ENCODE measurements at regions not wholly inside any gene's neighbourhood (a gene's known extent, or its start where the extent isn't known, plus 50 kb on each side); places are given as distances from the start of the nearest gene placed in this dataset.

- Mint-ChIP-seq H3K4me3 (no peak overlapping the region), H3K27ac (no peak overlapping the region), H3K9me3 (peaks cover 0 to 22% (median 5%) of the 10 kb centered on the region in 7 donors), H3K4me1 (no peaks in the 10 kb centered on the region), H3K36me3 (no peaks in the 10 kb centered on the region), H3K27me3 (peaks cover 0 to 3% (median 0%) of the 10 kb centered on the region in 3 donors)
- DNase-seq (no peak), ATAC-seq (ENCODE audit: low read depth in 2 of 2) (no peak)
Observed at GRCh38 chr10:111968647-111969046, 214.9 kb downstream of the GPAM start.

DNA sequence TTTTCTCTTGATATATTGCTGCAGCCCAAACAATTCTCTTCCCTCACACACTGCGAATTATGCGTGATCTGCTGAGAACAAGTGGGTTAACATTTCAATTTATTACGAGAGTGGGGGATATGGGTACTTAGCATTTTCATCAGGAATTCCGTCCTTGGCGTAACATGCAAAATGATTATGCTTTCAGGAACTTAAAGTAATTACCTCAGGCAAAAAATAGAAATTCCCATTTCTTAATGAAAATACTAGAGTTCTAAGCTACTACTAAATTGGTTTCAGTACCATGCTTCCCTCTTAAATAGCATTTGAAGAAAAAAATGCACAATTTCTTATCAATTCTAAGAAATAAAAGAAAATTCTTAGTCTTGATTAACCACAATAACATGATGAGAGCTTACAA, 213.5 kb downstream of the GPAM start:
- Mint-ChIP-seq H3K36me3 (no peaks in the 10 kb centered on the region), H3K4me3 (no peak overlapping the region), H3K9me3 (peaks cover 0 to 13% (median 4%) of the 10 kb centered on the region in 7 donors), H3K4me1 (no peaks in the 10 kb centered on the region), H3K27me3 (peaks cover 0 to 3% (median 0%) of the 10 kb centered on the region in 3 donors), H3K27ac (no peak overlapping the region)
- DNase-seq = no peak
- no peak for ATAC-seq (ENCODE audit: low read depth in 2 of 2)

- ATAC-seq (ENCODE audit: low read depth in 2 of 2) (no peak), DNase-seq (no peak)
- H3K4me1 Mint-ChIP-seq = no peaks in the 10 kb centered on the region
- no peak overlapping the region for H3K4me3 Mint-ChIP-seq
- peaks cover 0 to 3% (median 0%) of the 10 kb centered on the region in 3 donors for H3K27me3 Mint-ChIP-seq
- no peaks in the 10 kb centered on the region for H3K36me3 Mint-ChIP-seq
- H3K27ac Mint-ChIP-seq = no peak overlapping the region
- peaks cover 0 to 7% (median 0%) of the 10 kb centered on the region in 7 donors for H3K9me3 Mint-ChIP-seq
Observed at GRCh38 chr10:111972109-111972508, 211.5 kb downstream of the GPAM start.

DNA sequence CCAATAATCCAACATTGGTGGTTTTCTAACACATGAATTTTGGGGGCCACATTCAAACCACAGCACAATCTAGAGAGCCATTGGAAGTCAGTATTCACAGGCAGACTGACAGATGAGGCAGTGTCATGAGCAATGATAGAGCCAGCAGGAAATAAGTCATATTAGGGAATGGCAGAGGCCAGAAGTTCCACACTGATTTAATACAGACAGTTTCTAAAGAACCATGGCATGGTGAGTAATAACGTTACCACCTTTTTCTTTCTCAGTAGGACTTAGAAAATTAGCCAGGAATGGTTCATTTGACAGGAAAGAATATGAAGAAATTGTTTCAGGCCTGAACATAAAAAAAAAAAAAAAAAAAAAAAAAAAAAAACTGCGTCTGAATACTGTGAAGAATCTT, 210.3 kb downstream of the GPAM start:
- ATAC-seq (ENCODE audit: low read depth in 2 of 2) = no peak
- Mint-ChIP-seq H3K36me3 (no peaks in the 10 kb centered on the region), H3K9me3 (peaks cover 0 to 2% (median 0%) of the 10 kb centered on the region in 7 donors), H3K27me3 (peaks cover 0 to 3% (median 0%) of the 10 kb centered on the region in 3 donors), H3K4me3 (no peak overlapping the region), H3K27ac (no peak overlapping the region), H3K4me1 (no peaks in the 10 kb centered on the region)
- no peak for DNase-seq

GRCh38 chr10:111973826-111974225, 209.7 kb downstream of the GPAM start:
- peaks cover 0 to 3% (median 0%) of the 10 kb centered on the region in 3 donors for H3K27me3 Mint-ChIP-seq
- H3K4me3 Mint-ChIP-seq = no peak overlapping the region
- H3K9me3 Mint-ChIP-seq = peaks cover 0 to 2% (median 0%) of the 10 kb centered on the region in 7 donors
- no peak overlapping the region for H3K27ac Mint-ChIP-seq
- H3K36me3 Mint-ChIP-seq = no peaks in the 10 kb centered on the region
- H3K4me1 Mint-ChIP-seq = no peaks in the 10 kb centered on the region
- ATAC-seq (ENCODE audit: low read depth in 2 of 2) (no peak), DNase-seq (no peak)

DNA sequence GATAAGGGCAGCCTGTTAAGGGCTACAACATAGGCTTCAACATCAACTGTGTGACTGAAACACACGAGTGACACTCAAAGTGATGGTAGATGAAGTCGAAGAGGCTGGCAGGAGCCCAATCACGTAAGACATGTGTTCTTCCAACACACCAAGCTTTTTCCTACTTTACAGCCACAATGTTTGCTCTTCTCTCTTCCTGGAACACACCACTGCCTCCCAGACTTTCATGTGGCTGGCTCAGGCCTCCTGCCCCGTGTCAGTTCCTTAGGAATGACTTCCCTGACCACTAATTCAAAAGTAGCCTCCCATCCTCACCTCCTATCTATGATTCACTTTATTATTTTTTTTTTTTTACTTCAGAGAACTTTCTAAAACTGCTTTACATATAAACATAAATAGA, 209.2 kb downstream of the GPAM start:
- Mint-ChIP-seq H3K36me3 (no peaks in the 10 kb centered on the region), H3K4me1 (no peaks in the 10 kb centered on the region), H3K27me3 (peaks cover 0 to 3% (median 0%) of the 10 kb centered on the region in 3 donors), H3K27ac (no peak overlapping the region), H3K4me3 (no peak overlapping the region), H3K9me3 (peaks cover 0 to 4% (median 2%) of the 10 kb centered on the region in 7 donors)
- no peak for DNase-seq
- no peak for ATAC-seq (ENCODE audit: low read depth in 2 of 2)

GRCh38 chr10:111976557-111976956, 207.0 kb downstream of the GPAM start:
- H3K36me3 Mint-ChIP-seq = no peaks in the 10 kb centered on the region
- H3K27ac Mint-ChIP-seq = no peak overlapping the region
- ATAC-seq (ENCODE audit: low read depth in 2 of 2) = no peak
- no peak overlapping the region for H3K4me3 Mint-ChIP-seq
- peaks cover 0 to 7% (median 3%) of the 10 kb centered on the region in 7 donors for H3K9me3 Mint-ChIP-seq
- H3K4me1 Mint-ChIP-seq = no peaks in the 10 kb centered on the region
- H3K27me3 Mint-ChIP-seq = peaks cover 0 to 3% (median 0%) of the 10 kb centered on the region in 3 donors
- DNase-seq = no peak

- Mint-ChIP-seq H3K4me1 (no peaks in the 10 kb centered on the region), H3K4me3 (no peak overlapping the region), H3K27ac (no peak overlapping the region), H3K27me3 (peaks cover 0 to 4% (median 0%) of the 10 kb centered on the region in 3 donors), H3K9me3 (peaks cover 1 to 15% (median 4%) of the 10 kb centered on the region in 7 donors), H3K36me3 (no peaks in the 10 kb centered on the region)
- DNase-seq = no peak
- no peak for ATAC-seq (ENCODE audit: low read depth in 2 of 2)
Observed at GRCh38 chr10:111984057-111984456, 199.5 kb downstream of the GPAM start.

GRCh38 chr10:111986079-111986478, 197.5 kb downstream of the GPAM start:
- Mint-ChIP-seq H3K36me3 (no peaks in the 10 kb centered on the region), H3K9me3 (peaks cover 0 to 13% (median 3%) of the 10 kb centered on the region in 7 donors), H3K4me1 (no peaks in the 10 kb centered on the region), H3K27ac (no peak overlapping the region), H3K27me3 (peaks cover 0 to 6% (median 4%) of the 10 kb centered on the region in 3 donors), H3K4me3 (no peak overlapping the region)
- ATAC-seq (ENCODE audit: low read depth in 2 of 2) (no peak), DNase-seq (no peak)

DNA sequence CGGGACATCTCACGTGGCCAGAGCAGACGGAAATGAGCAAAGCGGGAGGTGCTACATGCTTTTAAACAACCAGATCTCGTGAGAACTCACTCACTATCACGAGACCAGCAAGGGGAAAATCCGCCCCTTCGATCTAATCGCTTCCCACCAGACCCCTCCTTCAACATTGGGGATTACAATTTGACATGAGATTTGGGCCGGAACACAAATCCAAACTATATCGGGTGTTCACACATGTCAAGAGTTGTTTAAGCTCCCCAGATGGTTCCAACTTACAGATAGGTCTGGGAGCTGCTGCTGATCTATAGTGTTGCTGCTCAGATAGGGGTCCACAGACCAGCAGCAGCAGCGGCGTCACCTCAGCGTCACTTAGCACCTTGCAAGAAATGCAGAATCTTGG, 194.9 kb downstream of the GPAM start:
- H3K9me3 Mint-ChIP-seq = peaks cover 0 to 9% (median 3%) of the 10 kb centered on the region in 7 donors
- H3K4me3 Mint-ChIP-seq = no peak overlapping the region
- H3K4me1 Mint-ChIP-seq = no peaks in the 10 kb centered on the region
- H3K27ac Mint-ChIP-seq = no peak overlapping the region
- peaks cover 0 to 14% (median 8%) of the 10 kb centered on the region in 3 donors for H3K27me3 Mint-ChIP-seq
- ATAC-seq (ENCODE audit: low read depth in 2 of 2) = no peak
- no peaks in the 10 kb centered on the region for H3K36me3 Mint-ChIP-seq
- DNase-seq = no peak

GRCh38 chr10:111989136-111989911, 194.2 kb downstream of the GPAM start:
- peaks cover 0 to 9% (median 3%) of the 10 kb centered on the region in 7 donors for H3K9me3 Mint-ChIP-seq
- no peaks in the 10 kb centered on the region for H3K4me1 Mint-ChIP-seq
- DNase-seq (no peak), ATAC-seq (ENCODE audit: low read depth in 2 of 2) (no peak)
- H3K4me3 Mint-ChIP-seq = no peak overlapping the region
- no peak overlapping the region for H3K27ac Mint-ChIP-seq
- H3K27me3 Mint-ChIP-seq = peaks cover 0 to 14% (median 8%) of the 10 kb centered on the region in 3 donors
- no peaks in the 10 kb centered on the region for H3K36me3 Mint-ChIP-seq

DNA sequence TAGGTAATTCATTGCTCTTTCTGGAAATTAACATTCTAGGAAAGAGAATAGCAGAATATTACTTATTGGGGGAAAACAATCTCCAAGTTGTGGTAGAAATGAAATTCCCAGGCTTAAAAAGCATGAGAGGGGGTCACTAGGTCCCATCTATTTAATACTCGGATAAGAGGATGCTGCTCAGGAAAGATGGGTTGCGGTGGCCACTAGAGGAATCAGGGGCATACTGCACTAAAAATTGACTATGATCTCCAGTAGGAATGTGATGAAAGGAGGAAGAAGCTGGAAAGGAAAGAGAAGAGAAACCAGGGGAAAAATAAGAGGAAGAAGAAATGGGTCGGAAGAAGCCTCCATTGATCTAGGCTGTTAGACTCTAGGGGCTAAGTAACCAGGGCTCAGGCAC, 192.8 kb downstream of the GPAM start:
- Mint-ChIP-seq H3K4me1 (no peaks in the 10 kb centered on the region), H3K4me3 (no peak overlapping the region), H3K27me3 (peaks cover 0 to 14% (median 8%) of the 10 kb centered on the region in 3 donors), H3K9me3 (peaks cover 0 to 9% (median 4%) of the 10 kb centered on the region in 7 donors), H3K27ac (peak overlapping the region in 1 of 6 donors; percentile 23), H3K36me3 (no peaks in the 10 kb centered on the region)
- DNase-seq (no peak), ATAC-seq (ENCODE audit: low read depth in 2 of 2) (no peak)

DNA sequence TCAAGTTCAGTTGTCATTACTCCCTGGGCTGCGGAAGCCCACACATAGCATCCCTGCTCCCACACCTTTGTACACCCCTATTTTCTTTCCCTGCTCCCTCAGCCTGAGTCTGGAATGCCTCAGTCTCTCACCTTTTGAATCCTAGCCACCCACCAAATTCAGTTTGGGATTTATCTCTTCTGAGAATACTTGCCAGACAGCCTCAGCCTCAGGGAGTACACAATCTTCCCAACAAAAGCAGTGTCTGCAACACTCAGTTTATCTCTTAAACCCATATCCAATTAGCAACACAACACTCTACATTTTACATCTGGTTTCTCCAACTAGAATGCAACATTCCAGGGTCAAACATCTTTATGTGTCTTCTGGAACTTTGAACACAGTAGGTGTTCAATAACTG, 190.2 kb downstream of the GPAM start:
- H3K27ac Mint-ChIP-seq = no peak overlapping the region
- no peaks in the 10 kb centered on the region for H3K36me3 Mint-ChIP-seq
- DNase-seq (no peak), ATAC-seq (ENCODE audit: low read depth in 2 of 2) (no peak)
- peaks cover 0 to 11% (median 4%) of the 10 kb centered on the region in 7 donors for H3K9me3 Mint-ChIP-seq
- no peak overlapping the region for H3K4me3 Mint-ChIP-seq
- H3K27me3 Mint-ChIP-seq = peaks cover 5 to 20% (median 5%) of the 10 kb centered on the region in 3 donors
- no peaks in the 10 kb centered on the region for H3K4me1 Mint-ChIP-seq

DNA sequence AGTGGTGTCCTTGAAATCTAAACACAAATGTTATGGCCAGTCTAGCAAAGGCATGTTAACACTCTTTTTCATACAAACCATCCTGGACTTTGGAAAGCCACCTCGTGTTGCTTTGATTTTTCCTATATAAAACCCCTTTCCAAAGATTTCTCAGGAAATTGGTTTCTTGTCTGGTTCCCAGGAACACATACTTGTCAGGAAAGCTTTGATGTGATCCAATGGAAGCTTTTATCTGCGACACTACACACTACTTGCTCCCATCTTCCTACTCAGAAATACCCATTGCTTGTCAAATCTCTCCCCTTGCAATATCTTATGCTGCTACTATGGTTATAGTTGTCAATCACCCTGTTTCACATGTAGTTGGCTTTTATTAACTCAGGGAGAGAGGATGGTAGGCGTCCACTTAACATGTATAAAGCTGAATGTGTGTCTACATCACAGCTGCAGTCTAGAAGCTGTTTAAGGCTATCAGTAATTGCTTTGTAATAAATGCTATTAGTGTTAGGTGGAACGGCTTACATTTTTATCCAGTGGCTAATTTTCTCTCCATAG, 189.6 kb downstream of the GPAM start:
- H3K4me1 Mint-ChIP-seq = no peaks in the 10 kb centered on the region
- H3K9me3 Mint-ChIP-seq = peaks cover 0 to 5% (median 4%) of the 10 kb centered on the region in 7 donors
- no peak for ATAC-seq (ENCODE audit: low read depth in 2 of 2)

More for the DNA sequence above, 189.6 kb downstream of the GPAM start:
- H3K36me3 Mint-ChIP-seq = no peaks in the 10 kb centered on the region
- peaks cover 5 to 20% (median 11%) of the 10 kb centered on the region in 3 donors for H3K27me3 Mint-ChIP-seq
- no peak overlapping the region for H3K27ac Mint-ChIP-seq
- DNase-seq = no peak
- no peak overlapping the region for H3K4me3 Mint-ChIP-seq
